ENCODE measurements at regions not wholly inside any gene's neighbourhood (a gene's known extent, or its start where the extent isn't known, plus 50 kb on each side); places are given as distances from the start of the nearest gene placed in this dataset.

- DNase-seq: no peak
Measured at GRCh38 chr13:81757348-81757970, 1416.5 kb upstream of the SPRY2 start.

- no peak for DNase-seq
Measured at GRCh38 chr13:81745391-81745790, 1404.5 kb upstream of the SPRY2 start.

GRCh38 chr13:81738364-81738763 lies 1397.4 kb upstream of the SPRY2 start:
- no peak for DNase-seq

- DNase-seq: no peak
Measured at GRCh38 chr13:81726037-81726726, 1385.3 kb upstream of the SPRY2 start.

- DNase-seq: no peak
Measured at GRCh38 chr13:81722456-81722855, 1381.5 kb upstream of the SPRY2 start.

GRCh38 chr13:81721400-81721799 lies 1380.5 kb upstream of the SPRY2 start:
- no peak for DNase-seq

- DNase-seq: no peak
Measured at GRCh38 chr13:81714513-81714912, 1373.6 kb upstream of the SPRY2 start.

- DNase-seq: no peak
Measured at GRCh38 chr13:81713201-81713600, 1372.3 kb upstream of the SPRY2 start.

- DNase-seq: no peak
Measured at GRCh38 chr13:81697826-81698225, 1356.9 kb upstream of the SPRY2 start.

- DNase-seq: no peak
Measured at GRCh38 chr13:81686877-81687276, 1346.0 kb upstream of the SPRY2 start.

- DNase-seq: no peak
Measured at GRCh38 chr13:81683521-81683920, 1342.6 kb upstream of the SPRY2 start.

GRCh38 chr13:81682081-81682630 lies 1341.2 kb upstream of the SPRY2 start:
- no peak for DNase-seq

GRCh38 chr13:81677857-81678256 lies 1336.9 kb upstream of the SPRY2 start:
- DNase-seq: no peak

- no peak for DNase-seq
Measured at GRCh38 chr13:81676008-81676407, 1335.1 kb upstream of the SPRY2 start.

- no peak for DNase-seq
Measured at GRCh38 chr13:81671064-81671463, 1330.1 kb upstream of the SPRY2 start.

GRCh38 chr13:81670048-81670447 lies 1329.1 kb upstream of the SPRY2 start:
- DNase-seq: no peak

GRCh38 chr13:81664872-81665271 lies 1323.9 kb upstream of the SPRY2 start:
- DNase-seq: no peak

GRCh38 chr13:81659984-81660383 lies 1319.1 kb upstream of the SPRY2 start:
- no peak for DNase-seq

GRCh38 chr13:81658598-81659370 lies 1317.9 kb upstream of the SPRY2 start:
- DNase-seq: no peak

GRCh38 chr13:81639984-81640582 lies 1299.2 kb upstream of the SPRY2 start:
- no peak for DNase-seq

- DNase-seq: no peak
Measured at GRCh38 chr13:81637457-81637856, 1296.5 kb upstream of the SPRY2 start.

GRCh38 chr13:81636120-81636519 lies 1295.2 kb upstream of the SPRY2 start:
- DNase-seq: no peak

GRCh38 chr13:81615031-81615430 lies 1274.1 kb upstream of the SPRY2 start:
- DNase-seq: no peak

Measured in suppressor macrophage (primary cell).